HG03280 (cell line): ENCODE measurements at regions not wholly inside any gene's neighbourhood (a gene's known extent, or its start where the extent isn't known, plus 50 kb on each side); places are given as distances from the start of the nearest gene placed in this dataset.
A peak's percentile ranks its signal among the peaks of the same experiment; 100 is the strongest.
"Not testable (repeated sequence)": the region's sequence is repeated elsewhere in the genome, so short reads cannot be mapped to it uniquely, and the experiment has no call there.

Source experiments
- ATAC-seq: cut with Tn5 transposase; IDR thresholded peaks from one replicate; pipeline ENCODE4 v1.9.1; 2021; ENCODE audit warnings: mild to moderate bottlenecking, moderate library complexity; ENCODE audit not compliant: unreplicated experiment

DNA sequence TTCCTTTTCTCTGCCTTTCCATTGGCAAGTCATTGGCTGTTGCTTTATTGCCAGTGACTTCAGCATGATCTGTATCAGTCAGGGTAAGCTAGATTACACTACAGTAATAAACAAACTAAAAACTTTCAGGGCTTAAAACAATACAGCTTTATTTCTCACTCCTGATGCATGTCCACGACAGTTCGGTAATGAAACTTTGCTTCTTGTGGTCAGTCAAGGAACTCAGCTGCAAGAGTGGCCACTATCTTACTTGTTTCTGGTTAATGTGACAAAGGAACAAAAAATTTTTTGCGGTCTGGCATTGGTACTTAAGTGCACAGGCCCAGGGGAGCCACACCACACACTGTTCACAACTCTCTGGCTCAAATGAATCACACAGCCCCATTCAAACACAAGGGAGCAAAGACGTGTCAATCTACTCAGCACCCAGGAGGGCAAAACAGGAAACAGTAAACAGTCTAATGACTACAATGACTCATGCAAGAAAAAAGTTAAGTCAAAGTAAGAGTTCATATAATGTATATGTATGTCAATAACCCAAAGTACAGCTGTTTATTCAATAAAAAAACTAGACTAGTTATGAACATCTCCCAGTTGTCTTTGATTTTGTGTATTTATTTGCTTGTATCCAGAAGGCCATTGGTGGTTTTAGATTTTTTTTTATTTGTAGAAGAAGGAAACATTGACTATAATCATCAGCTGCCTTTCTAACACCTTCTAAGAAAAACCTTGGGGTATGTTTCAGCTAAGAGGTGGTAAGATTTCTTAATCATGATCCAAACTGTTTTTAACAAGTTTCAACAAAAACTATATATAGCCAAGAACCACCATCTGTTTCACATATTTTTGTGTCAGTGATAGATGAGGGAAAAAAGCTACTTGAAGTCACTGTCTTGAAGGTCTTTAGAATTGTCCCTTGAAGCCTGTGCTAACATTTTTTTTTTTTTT is 134.4 kb upstream of the FAM3C start:
- peak; percentile 99 for ATAC-seq

GRCh38 chr7:121529003-121529402 is 132.9 kb upstream of the FAM3C start:
- ATAC-seq: no peak

DNA sequence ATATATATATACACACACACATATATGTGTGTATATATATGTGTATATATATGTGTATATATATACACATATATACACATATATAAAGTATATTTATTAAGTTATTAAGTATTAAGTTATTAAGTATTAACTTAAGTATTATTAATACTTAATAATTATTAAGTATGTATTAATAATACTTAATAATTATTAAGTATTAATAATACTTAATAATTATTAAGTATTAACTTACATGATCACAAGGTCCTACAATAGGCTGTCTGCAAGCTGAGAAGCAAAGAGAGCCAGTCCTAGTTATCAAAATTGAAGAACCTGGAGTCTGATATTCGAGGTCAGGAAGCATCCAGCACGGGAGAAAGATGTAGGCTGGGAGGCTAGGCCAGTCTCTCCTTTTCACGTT is 130.1 kb upstream of the FAM3C start:
- ATAC-seq: not testable (repeated sequence)

DNA sequence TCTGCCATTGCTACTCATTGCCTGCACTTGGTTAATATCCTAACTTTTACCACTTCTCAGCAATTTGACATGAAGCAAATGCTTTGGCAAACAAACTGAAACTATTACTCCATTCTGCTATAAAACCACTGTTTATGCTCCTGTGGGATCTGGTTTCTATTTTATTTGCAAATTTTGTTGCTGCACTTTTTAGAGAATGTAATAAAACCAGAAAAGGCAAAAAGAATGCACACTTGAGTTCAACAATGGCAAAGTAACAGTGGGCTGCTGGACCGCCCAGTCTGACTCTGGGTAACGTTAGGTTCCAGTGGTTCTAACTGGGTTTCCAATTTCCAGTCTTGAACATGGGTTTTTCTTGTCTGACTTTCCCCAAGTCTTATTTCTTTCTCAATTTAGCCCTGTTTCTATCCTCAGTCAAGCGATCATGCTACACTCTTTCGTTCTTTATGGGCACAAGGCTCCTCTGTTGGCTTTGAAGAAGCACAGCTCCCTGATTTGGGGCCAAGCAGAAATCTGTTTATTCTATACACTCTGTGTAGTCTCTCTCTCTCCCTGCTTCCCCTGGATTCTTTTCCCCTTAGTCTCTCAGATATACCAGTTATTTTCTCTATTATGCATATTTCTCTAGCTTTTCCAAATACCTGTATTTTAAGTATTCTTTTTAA is 129.2 kb upstream of the FAM3C start:
- ATAC-seq: no peak

DNA sequence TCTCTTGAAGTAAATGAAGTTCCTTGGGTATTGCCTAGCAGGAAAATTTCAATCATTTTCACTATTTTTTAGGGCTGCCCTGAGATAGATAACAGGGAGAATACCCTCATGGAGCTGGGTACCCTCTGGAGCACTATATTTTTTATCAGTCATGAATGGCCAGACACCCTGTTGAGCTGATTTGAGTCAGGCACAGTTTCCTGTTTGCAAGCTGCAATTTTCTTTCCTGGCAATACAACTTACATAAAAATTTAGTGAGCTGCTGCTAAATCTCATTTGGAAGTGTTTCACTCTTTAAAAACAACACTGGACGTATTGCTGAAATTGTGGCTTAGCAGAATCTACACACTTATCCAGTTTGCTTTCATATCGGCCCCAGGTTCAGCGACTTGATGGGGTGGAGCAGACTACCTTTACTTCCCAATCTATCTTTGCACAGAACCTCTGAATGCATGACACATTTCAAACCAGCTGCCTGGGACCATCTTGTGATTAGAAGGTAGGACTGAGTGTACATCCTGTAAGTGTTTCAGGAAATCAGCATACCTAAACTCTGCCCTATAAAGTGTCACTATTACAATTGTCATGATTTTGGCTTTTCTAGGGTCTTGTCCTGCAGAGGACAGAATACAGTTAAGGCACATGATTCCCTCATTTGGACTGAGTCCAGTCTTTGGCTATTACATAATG is 125.7 kb upstream of the FAM3C start:
- ATAC-seq: no peak

- ATAC-seq: no peak
Observed at GRCh38 chr7:121520911-121521310, 124.8 kb upstream of the FAM3C start.

DNA sequence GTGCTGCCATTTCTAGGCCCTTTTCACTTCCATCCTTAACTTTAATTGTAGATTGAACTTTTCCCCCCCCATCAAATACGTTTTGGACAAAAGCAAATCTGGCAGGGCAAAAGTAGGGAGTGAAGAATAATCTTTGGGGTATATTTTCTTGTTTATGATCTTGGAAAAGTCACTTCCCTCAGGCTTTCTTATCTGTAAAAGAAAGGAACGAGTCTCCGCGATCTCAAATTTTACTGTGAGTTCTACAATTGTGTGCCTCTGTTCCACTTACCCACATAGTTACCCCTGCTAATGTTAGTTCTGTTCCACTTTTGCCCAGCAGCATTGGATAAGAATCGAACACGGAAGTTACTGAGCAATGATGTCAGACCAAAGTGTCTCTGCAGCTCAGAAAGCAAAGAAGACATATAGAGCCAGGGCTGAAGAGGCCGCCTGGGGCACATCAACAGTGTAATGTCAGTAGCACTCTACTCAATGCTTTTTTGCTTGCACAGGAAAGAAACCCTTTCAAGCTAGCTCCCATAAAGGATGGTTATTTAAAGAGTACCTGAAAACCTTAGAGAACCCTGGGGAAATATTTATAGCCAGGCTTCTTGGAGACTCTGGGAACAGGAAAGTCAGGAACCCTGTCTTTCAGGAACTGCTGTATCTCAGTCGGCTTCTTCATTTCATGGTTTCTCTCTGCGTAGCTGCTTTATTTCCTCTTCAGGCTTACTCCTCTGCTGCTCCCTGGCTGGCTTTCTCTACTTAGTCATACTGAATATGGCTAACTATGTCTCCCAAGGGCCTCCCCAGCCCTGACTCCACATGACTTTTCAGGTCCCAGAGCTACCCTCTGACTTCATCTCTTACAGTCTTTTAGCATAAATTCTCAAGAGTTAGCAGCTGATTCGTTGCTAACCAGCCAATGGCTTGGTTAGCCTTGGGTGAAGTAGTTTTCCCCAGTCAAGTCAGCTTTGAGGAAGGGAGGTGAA is 123.7 kb upstream of the FAM3C start:
- peak; percentile 75 for ATAC-seq

DNA sequence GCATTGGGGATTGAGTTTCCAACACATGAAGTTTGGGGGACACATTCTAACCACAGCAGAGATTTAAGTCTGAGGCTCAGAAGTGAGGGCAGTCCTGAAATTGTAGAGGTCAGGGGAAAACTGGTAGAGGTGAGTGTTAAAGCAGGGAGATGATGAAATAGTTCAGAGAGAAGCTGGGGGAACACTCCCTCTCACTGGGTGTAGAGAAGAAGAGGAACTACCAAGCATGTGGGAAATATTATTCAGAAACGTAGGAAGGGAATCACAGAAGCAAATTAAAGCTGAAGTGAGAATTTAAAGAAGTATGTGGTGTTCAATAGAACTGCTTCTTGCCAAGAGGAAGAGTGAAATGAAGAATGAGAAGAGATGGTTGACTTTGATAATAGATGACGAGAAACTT is 121.5 kb upstream of the FAM3C start:
- no peak for ATAC-seq

DNA sequence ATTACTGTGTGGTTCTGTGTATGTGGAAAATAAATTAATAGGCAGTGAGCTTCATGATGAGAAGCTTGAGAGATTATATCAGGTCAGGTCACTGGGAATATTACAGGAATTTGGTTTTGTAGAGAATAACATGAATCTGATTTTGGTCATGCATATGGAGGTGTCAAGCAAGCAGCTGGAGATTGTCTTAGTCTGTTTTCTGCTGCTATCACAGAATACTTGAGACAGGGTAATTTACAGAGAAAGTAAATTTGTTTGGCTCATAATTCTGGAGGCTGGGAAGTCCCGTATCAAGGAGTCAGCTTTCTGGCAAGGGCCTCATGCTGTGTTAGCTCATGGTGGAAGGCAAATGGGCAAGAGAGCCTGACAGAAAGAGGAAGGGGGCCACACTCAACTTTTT is 120.7 kb upstream of the FAM3C start:
- no peak for ATAC-seq

DNA sequence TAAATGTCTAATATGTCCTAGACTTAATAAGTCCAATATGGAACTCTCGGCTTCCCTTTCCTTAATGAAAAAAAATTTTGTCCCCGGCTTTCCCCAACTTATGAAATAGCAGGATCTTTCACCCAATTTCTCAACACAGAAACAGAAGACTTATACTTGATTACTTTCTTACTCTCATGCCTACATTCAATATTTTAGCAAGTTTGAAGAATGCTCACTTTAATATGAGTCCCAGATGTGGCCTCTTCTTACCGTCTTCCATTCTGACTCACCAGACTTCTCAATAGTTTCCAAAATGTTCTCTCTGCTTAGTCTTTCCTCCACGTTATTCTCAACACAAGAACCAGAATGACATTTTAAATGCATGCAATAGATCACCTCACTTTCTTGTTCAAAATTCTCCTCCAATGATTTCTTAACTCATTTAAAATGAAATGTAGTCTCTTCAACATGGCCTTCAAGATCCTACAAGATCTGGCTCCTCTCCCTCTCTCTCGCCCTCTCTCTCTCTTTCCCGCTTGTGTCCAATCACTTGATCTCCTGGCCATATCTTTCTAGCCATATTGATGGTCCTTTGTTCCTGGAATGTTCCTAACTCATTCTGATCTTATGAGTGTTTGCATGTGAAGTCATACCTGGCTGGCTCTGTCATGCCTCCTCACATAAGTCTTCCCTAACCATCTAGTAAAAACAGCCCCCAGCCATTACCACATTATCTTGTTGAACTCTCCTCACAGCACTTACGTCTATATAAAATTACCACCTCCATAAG is 119.7 kb upstream of the FAM3C start:
- ATAC-seq: no peak

GRCh38 chr7:121515229-121515628 is 119.1 kb upstream of the FAM3C start:
- no peak for ATAC-seq

DNA sequence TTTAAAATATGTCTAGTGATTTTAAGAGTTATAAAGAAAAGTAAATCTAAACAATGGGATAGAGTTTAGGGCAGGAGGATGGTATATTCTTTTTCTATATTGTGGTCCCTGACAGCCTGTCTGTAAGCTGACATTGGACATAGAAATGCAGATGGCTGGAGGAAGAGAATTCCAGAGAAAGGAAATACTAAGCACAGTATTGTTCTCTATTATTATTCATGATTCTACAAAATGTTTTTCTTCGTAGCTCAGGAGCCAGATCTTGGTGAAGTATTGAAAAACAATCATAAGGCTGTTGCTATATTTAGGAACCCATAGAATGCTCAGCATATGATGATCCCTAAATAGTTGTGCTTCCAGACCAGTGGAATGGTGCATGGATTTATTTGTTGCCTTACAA is 117.0 kb upstream of the FAM3C start:
- ATAC-seq: no peak

- no peak for ATAC-seq
Observed at GRCh38 chr7:121510858-121511482, 114.9 kb upstream of the FAM3C start.

GRCh38 chr7:121510302-121510701 is 114.2 kb upstream of the FAM3C start:
- no peak for ATAC-seq

DNA sequence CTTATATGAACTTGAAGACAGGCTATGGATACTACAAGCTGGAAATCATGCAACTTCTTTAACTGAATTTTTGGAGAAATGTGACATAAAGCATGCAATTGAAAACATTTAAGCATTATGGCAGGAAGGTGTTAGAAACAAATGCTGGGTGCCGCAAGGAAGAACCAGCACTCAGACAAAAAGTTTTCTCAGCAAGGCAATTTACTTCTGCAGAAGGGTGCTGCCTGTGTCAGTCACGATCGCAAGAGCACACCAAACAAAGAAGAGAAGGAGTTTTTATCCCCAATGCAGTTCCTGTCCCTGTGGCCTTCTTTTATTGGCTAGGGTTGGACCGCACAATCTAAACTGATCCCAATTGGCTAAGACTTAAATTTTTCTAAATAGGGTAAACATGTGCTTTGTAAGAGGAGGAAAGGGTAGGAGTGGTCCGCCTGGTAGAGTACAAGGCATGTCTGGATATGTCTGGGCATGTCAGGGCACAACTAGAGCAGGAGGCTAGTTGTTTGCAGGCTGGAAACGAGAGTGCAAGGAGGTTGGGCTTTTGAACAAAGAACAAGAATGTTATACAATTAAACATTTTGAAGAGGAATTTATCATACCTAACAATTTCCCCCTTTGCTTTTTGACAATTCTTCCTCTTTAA is 109.6 kb upstream of the FAM3C start:
- no peak for ATAC-seq

- ATAC-seq: no peak
Observed at GRCh38 chr7:121505021-121505420, 108.9 kb upstream of the FAM3C start.

DNA sequence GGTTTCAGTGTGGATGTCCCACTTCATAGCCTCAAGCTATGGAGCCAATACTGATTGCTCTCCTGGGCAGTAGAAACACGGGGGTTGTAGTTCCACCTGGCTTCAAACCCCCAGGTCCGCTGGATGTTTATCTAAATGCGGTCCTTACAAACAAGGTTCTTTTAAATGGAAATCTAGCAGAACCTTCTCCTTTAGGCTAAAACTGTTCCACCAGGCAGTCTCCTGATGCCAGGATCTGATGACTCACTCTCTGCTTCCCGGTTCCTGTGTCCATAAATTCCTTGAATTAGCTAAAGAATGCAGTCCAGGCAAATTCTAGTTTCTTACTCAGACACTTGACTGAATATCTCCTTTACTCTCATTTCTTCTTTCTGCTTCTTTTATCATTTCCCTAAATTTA is 108.4 kb upstream of the FAM3C start:
- no peak for ATAC-seq

- no peak for ATAC-seq
Observed at GRCh38 chr7:121503730-121504129, 107.6 kb upstream of the FAM3C start.

DNA sequence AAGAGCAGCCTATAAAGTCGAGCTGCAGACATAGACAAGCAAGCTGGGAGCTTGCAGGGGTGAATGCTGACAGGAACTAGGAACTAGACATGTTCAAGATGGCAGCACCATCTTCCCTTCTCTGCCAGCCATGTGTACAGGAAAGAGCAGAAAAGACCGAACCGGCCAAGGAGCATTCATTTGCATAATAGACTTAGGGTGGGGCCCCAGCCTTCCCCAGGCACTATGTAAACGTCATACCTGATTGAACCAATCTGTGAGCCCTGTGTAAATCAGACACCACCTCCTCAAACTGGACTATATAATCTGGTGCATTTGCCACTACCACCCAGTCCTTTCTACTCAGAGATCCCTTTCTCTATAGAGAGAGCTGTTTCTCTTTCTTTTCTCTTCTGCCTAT is 106.9 kb upstream of the FAM3C start:
- ATAC-seq: no peak
